ENCODE measurements at regions not wholly inside any gene's neighbourhood (a gene's known extent, or its start where the extent isn't known, plus 50 kb on each side); places are given as distances from the start of the nearest gene placed in this dataset.
A peak's percentile ranks its signal among the peaks of the same experiment; 100 is the strongest.

- H2BK15ac ChIP-seq (ENCODE audit: low read length) = no peak overlapping the region
- H4K5ac ChIP-seq (ENCODE audit: insufficient read length, low read depth, low read length) = no peak overlapping the region
- H2BK120ac ChIP-seq (replicated peaks; ENCODE audit: low read depth, low read length) = no peak overlapping the region
- H2AFZ ChIP-seq (ENCODE audit: low read length) = no peak overlapping the region
- H3K23ac ChIP-seq (ENCODE audit: insufficient read length) = no peak overlapping the region
- no peaks in the 10 kb centered on the region for H3K36me3 ChIP-seq (ENCODE audit: control insufficient read depth in 2 of 4, insufficient read depth in 4 of 4, low read length in 3 of 4)
- no peak overlapping the region for H3K4me3 ChIP-seq (ENCODE audit: extremely low read depth in 1 of 4, insufficient read depth in 2 of 4, low read depth in 3 of 4, low read length in 4 of 4)
- no peak overlapping the region for H4K91ac ChIP-seq (replicated peaks; ENCODE audit: insufficient read length, low read length)
- H3K23me2 ChIP-seq (ENCODE audit: low read depth, low read length) = peaks cover 7% of the 10 kb centered on the region; the same call in 1 of the 2 replicates
- no peaks in the 10 kb centered on the region for H3K79me1 ChIP-seq (ENCODE audit: low read depth, low read length)
- H4K8ac ChIP-seq (ENCODE audit: extremely low read depth, insufficient read depth, low read length) = no peak overlapping the region
- no peaks in the 10 kb centered on the region; a peak in 2 of 7 replicates for H3K27me3 ChIP-seq (replicated peaks in 1 of 4; ENCODE audit: control insufficient read depth in 3 of 4, extremely low read depth in 1 of 4, insufficient read depth in 3 of 4, low read length in 3 of 4)
- peaks cover 0 to 5% (median 2%) of the 10 kb centered on the region in 4 experiments; a peak in 3 of 7 replicates for H3K4me1 ChIP-seq (replicated peaks in 1 of 4; ENCODE audit: control insufficient read depth in 3 of 4, insufficient read depth in 4 of 4, low read length in 3 of 4)
- H3K4ac ChIP-seq (replicated peaks; ENCODE audit: insufficient read length, low read depth, low read length) = no peak overlapping the region
- FAIRE-seq (no peak), DNase-seq (ENCODE audit: low read depth in 1 of 2, low spot score in 2 of 2) (peak in 1 of 2 experiments; percentile 20)
- no peak overlapping the region for H3K9ac ChIP-seq (replicated peaks in 1 of 4; ENCODE audit: extremely low read depth in 1 of 4, low read depth in 3 of 4, low read length in 3 of 4)
- no peak overlapping the region for H3K27ac ChIP-seq (ENCODE audit: low read depth, low read length)
- H2BK20ac ChIP-seq (ENCODE audit: low read length) = peak overlapping the region; percentile 18; the same call in 1 of the 2 replicates
- no peak for TF ChIP-seq RXRA (IDR thresholded peaks at IDR 0.05; ENCODE audit: insufficient read depth, low read depth, low read length)
- no peak for TF ChIP-seq MAX (IDR thresholded peaks at IDR 0.05)
- no peak for TF ChIP-seq CREB1 (IDR thresholded peaks at IDR 0.05)
- TF ChIP-seq BRCA1 (IDR thresholded peaks at IDR 0.05; ENCODE audit: low read depth, low read length) = no peak
- TF ChIP-seq SIN3A (conservative IDR thresholded peaks at IDR 0.05 in 1 of 2, IDR thresholded peaks at IDR 0.05 in 1 of 2; ENCODE audit: low read depth in 1 of 2, low read length in 2 of 2) = no peak
- no peak for TF ChIP-seq POU5F1 (IDR thresholded peaks at IDR 0.05; ENCODE audit: low read depth, low read length)
- TF ChIP-seq EZH2 (IDR thresholded peaks at IDR 0.05; ENCODE audit: low read depth, low read length, severe bottlenecking) = no peak
- no peak for TF ChIP-seq E2F6 (IDR thresholded peaks at IDR 0.05)
- no peak for TF ChIP-seq RBBP5 (IDR thresholded peaks at IDR 0.05; ENCODE audit: borderline replicate concordance, low read depth, low read length)
- TF ChIP-seq EP300 (IDR thresholded peaks at IDR 0.05; ENCODE audit: borderline replicate concordance in 1 of 2, low read depth in 2 of 2, low read length in 2 of 2) = no peak
- TF ChIP-seq TCF12 (IDR thresholded peaks at IDR 0.05; ENCODE audit: low read depth, low read length) = no peak
- TF ChIP-seq CTBP2 (IDR thresholded peaks at IDR 0.05; ENCODE audit: borderline replicate concordance, insufficient read depth, insufficient read length, low read length) = no peak
- H2BK12ac ChIP-seq (ENCODE audit: low read depth, low read length) = no peak overlapping the region; the same call in 1 of the 2 replicates
- H3K9me3 ChIP-seq (ENCODE audit: insufficient read depth in 2 of 2, low read depth in 1 of 2, low read length in 1 of 2) = no peaks in the 10 kb centered on the region
- H3K56ac ChIP-seq (replicated peaks; ENCODE audit: insufficient read length, low read depth, low read length) = no peak overlapping the region
- no peak overlapping the region for H3K14ac ChIP-seq (ENCODE audit: insufficient read length)
- 94% methylated on average over 14 of the region's 14 CpGs; no CpG with 5 or more reads in 1 of the 2 experiments for WGBS, 2 experiments (ENCODE audit: extremely low coverage in 1 of 2, insufficient coverage in 1 of 2, insufficient read length in 1 of 2, insufficient replicate concordance in 2 of 2, low coverage in 1 of 2, low lambda C conversion rate in 2 of 2, missing lambda C conversion rate in 1 of 2)
- H2BK5ac ChIP-seq (ENCODE audit: low read depth, low read length) = no peak overlapping the region
- no peak overlapping the region for H3K18ac ChIP-seq (ENCODE audit: extremely low read depth, low read length)
- no peaks in the 10 kb centered on the region for H4K20me1 ChIP-seq (replicated peaks in 1 of 2; ENCODE audit: control insufficient read depth in 1 of 2, insufficient read depth in 2 of 2, low read length in 2 of 2)
- ChIA-PET POLR2A (ENCODE audit: partially characterized antibody) (no interaction called here), CTCF (ENCODE audit: partially characterized antibody) (no interaction called here)
- H3K4me2 ChIP-seq (ENCODE audit: insufficient read depth in 1 of 2, low read depth in 2 of 2, low read length in 2 of 2) = no peak overlapping the region
- H3K79me2 ChIP-seq (ENCODE audit: control insufficient read depth in 1 of 2, insufficient read depth in 2 of 2, low read length in 2 of 2) = no peaks in the 10 kb centered on the region
- no peak overlapping the region for H2AK5ac ChIP-seq (ENCODE audit: low read depth, low read length)
Measured at GRCh38 chr2:877747-878146, 72.9 kb upstream of the SNTG2 start.
